Tibial nerve (tissue), 3 donors: ENCODE measurements at regions not wholly inside any gene's neighbourhood (a gene's known extent, or its start where the extent isn't known, plus 50 kb on each side); places are given as distances from the start of the nearest gene placed in this dataset.

ENCODE experiments used
- CTCF ChIP-seq, 5 experiments: fragments of 200-600 bp in 3 of 5; fragments of 450-650 bp in 2 of 5; sonication (generic) in 3 of 5; IDR thresholded peaks; one replicate each; pipeline ENCODE4 v1.5.1; 2016 to 2019; ENCODE audit warnings: antibody characterized with exemption in 5 of 5, mild to moderate bottlenecking in 3 of 5, moderate library complexity in 2 of 5
- POLR2A ChIP-seq, 2 donors: fragments of 450-650 bp; IDR thresholded peaks; one replicate each; pipeline ENCODE4 v1.6.1; 2017; ENCODE audit warnings: antibody characterized with exemption in 2 of 2, mild to moderate bottlenecking in 2 of 2, moderate library complexity in 2 of 2

- no peak for TF ChIP-seq CTCF (IDR thresholded peaks at IDR 0.05)
- no peak for TF ChIP-seq POLR2A (IDR thresholded peaks at IDR 0.05)
These were observed 208.0 kb upstream of the MPDZ start for GRCh38 chr9:13487498-13487897.
